NB4 (cell line): ENCODE measurements at regions not wholly inside any gene's neighbourhood (a gene's known extent, or its start where the extent isn't known, plus 50 kb on each side); places are given as distances from the start of the nearest gene placed in this dataset.

ENCODE experiments used
- CTCF ChIP-seq: IDR thresholded peaks from one replicate; pipeline ENCODE4 v1.5.1; 2012; ENCODE audit warnings: low read depth, low read length
- POLR2A ChIP-seq: IDR thresholded peaks from 2 replicates; pipeline ENCODE4 v1.6.1; 2011; ENCODE audit warnings: mild to moderate bottlenecking; ENCODE audit not compliant: insufficient read length; ENCODE audit errors: extremely low read depth

GRCh38 chr3:28125342-28125741 lies 116.1 kb upstream of the CMC1 start:
- no peak for TF ChIP-seq CTCF
- TF ChIP-seq POLR2A: no peak
